ENCODE measurements at regions not wholly inside any gene's neighbourhood (a gene's known extent, or its start where the extent isn't known, plus 50 kb on each side); places are given as distances from the start of the nearest gene placed in this dataset.

GRCh38 chr2:397521-397920 lies 109.6 kb upstream of the ALKAL2 start:
- TF ChIP-seq CTCF (IDR thresholded peaks at IDR 0.05): no peak
- TF ChIP-seq POLR2AphosphoS5 (IDR thresholded peaks at IDR 0.05): no peak
- no peak for TF ChIP-seq POLR2A (IDR thresholded peaks at IDR 0.05)

All from sigmoid colon (tissue), 4 donors.